ENCODE measurements at regions not wholly inside any gene's neighbourhood (a gene's known extent, or its start where the extent isn't known, plus 50 kb on each side); places are given as distances from the start of the nearest gene placed in this dataset.

- DNase-seq (ENCODE audit: low read depth): no peak
- TF ChIP-seq, protein P1, sequence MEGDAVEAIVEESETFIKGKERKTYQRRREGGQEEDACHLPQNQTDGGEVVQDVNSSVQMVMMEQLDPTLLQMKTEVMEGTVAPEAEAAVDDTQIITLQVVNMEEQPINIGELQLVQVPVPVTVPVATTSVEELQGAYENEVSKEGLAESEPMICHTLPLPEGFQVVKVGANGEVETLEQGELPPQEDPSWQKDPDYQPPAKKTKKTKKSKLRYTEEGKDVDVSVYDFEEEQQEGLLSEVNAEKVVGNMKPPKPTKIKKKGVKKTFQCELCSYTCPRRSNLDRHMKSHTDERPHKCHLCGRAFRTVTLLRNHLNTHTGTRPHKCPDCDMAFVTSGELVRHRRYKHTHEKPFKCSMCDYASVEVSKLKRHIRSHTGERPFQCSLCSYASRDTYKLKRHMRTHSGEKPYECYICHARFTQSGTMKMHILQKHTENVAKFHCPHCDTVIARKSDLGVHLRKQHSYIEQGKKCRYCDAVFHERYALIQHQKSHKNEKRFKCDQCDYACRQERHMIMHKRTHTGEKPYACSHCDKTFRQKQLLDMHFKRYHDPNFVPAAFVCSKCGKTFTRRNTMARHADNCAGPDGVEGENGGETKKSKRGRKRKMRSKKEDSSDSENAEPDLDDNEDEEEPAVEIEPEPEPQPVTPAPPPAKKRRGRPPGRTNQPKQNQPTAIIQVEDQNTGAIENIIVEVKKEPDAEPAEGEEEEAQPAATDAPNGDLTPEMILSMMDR (conservative IDR thresholded peaks at IDR 0.05; ENCODE audit: low read depth, low read length): no peak
- H3K4me3 ChIP-seq (ENCODE audit: low read depth, low read length): no peak overlapping the region
Measured at GRCh38 chr3:115340586-115340985, 193.5 kb upstream of the ZBTB20 start.

GRCh38 chr3:115341208-115341607 is 194.1 kb upstream of the ZBTB20 start:
- TF ChIP-seq, protein P1 (conservative IDR thresholded peaks at IDR 0.05; ENCODE audit: low read depth, low read length): no peak
- peak; percentile 70 for DNase-seq (ENCODE audit: low read depth)
- no peak overlapping the region for H3K4me3 ChIP-seq (ENCODE audit: low read depth, low read length)

DNA sequence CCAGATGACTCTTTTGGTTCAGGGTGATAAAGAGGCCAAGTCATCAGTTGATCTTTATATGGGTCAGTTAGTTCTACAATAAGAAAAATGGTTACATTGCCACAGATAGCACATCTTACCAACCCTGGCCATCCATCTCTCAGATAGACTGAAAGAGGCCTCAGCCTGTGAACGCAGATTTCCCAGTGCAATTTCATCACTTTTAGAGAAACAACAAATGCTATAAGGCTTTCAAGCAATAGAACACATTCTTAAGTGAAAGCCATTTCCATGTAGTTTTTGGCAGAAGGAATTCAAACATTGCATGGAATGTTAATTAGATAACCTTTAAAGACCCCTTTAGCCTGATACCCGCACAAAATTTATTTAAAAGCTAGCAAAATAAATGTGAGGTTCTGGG is 200.6 kb upstream of the ZBTB20 start:
- peak; percentile 12 for DNase-seq (ENCODE audit: low read depth)
- TF ChIP-seq, protein P1 (conservative IDR thresholded peaks at IDR 0.05; ENCODE audit: low read depth, low read length): no peak

DNA sequence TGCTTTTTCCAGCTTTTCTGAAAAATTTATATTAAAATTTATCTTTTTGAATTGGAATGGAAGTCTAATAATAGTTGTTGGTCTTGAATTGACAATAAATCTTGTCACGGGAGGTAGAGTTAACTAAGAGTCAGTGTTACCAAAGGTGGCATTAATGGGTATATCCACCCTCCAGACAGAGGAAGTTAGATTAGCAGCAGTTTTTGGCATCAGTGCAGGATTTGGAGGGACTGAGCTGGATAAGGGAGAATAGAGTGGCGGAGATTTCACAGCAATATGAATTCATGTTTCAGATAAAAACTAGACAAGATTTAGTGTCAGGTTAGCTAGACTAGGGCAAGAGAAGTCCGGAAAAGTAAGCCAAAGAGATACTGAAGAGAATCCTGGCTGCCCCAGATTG is 201.3 kb upstream of the ZBTB20 start:
- TF ChIP-seq, protein P1 (conservative IDR thresholded peaks at IDR 0.05; ENCODE audit: low read depth, low read length): no peak
- H3K4me3 ChIP-seq (ENCODE audit: low read depth, low read length): no peak overlapping the region
- DNase-seq (ENCODE audit: low read depth): no peak

More for the DNA sequence above, 200.6 kb upstream of the ZBTB20 start:
- no peak overlapping the region for H3K4me3 ChIP-seq (ENCODE audit: low read depth, low read length)

- TF ChIP-seq, protein P1 (conservative IDR thresholded peaks at IDR 0.05; ENCODE audit: low read depth, low read length): no peak
- H3K4me3 ChIP-seq (ENCODE audit: low read depth, low read length): no peak overlapping the region
- no peak for DNase-seq (ENCODE audit: low read depth)
Measured at GRCh38 chr3:115348951-115349745, 202.1 kb upstream of the ZBTB20 start.

- TF ChIP-seq, protein P1 (conservative IDR thresholded peaks at IDR 0.05; ENCODE audit: low read depth, low read length): no peak
- no peak overlapping the region for H3K4me3 ChIP-seq (ENCODE audit: low read depth, low read length)
- DNase-seq (ENCODE audit: low read depth): no peak
Measured at GRCh38 chr3:115350606-115351005, 203.5 kb upstream of the ZBTB20 start.

GRCh38 chr3:115351193-115351592 is 204.1 kb upstream of the ZBTB20 start:
- H3K4me3 ChIP-seq (ENCODE audit: low read depth, low read length): no peak overlapping the region
- TF ChIP-seq, protein P1 (conservative IDR thresholded peaks at IDR 0.05; ENCODE audit: low read depth, low read length): no peak
- no peak for DNase-seq (ENCODE audit: low read depth)
